Endothelial cell (in vitro differentiated cells): ENCODE measurements at regions not wholly inside any gene's neighbourhood (a gene's known extent, or its start where the extent isn't known, plus 50 kb on each side); places are given as distances from the start of the nearest gene placed in this dataset.

Source experiments
- DNase-seq: peaks from one replicate; pipeline ENCODE4 v3.0.0; 2021; ENCODE audit warnings: low spot score
- H3K27ac Mint-ChIP-seq: one replicate; pipeline ENCODE4 v1.8.0; 2021; ENCODE audit warnings: mixed read lengths, inconsistent platforms; ENCODE audit not compliant: unreplicated experiment
- H3K27me3 Mint-ChIP-seq: one replicate; pipeline ENCODE4 v1.8.0; 2021; ENCODE audit warnings: mild to moderate bottlenecking, moderate library complexity, mixed read lengths, inconsistent platforms; ENCODE audit not compliant: unreplicated experiment
- H3K36me3 Mint-ChIP-seq: one replicate; pipeline ENCODE4 v1.8.0; 2021; ENCODE audit warnings: mild to moderate bottlenecking, low read depth, mixed read lengths, inconsistent platforms; ENCODE audit not compliant: unreplicated experiment
- H3K4me1 Mint-ChIP-seq: one replicate; pipeline ENCODE4 v1.8.0; 2021; ENCODE audit warnings: mild to moderate bottlenecking, mixed read lengths, inconsistent platforms; ENCODE audit not compliant: unreplicated experiment
- H3K4me3 Mint-ChIP-seq: one replicate; pipeline ENCODE4 v1.8.0; 2021; ENCODE audit warnings: mild to moderate bottlenecking, mixed read lengths, inconsistent platforms; ENCODE audit not compliant: unreplicated experiment
- H3K9me3 Mint-ChIP-seq: one replicate; pipeline ENCODE4 v1.8.0; 2021; ENCODE audit warnings: mixed read lengths, inconsistent platforms; ENCODE audit not compliant: unreplicated experiment
- CTCF ChIP-seq: fragments of 200-600 bp; sonication (generic); IDR thresholded peaks from one replicate; pipeline ENCODE4 v1.5.0; 2021; ENCODE audit warnings: antibody characterized with exemption; ENCODE audit not compliant: unreplicated experiment

GRCh38 chrY:14301552-14301951 lies 222.8 kb upstream of the NLGN4Y start:
- no peaks in the 10 kb centered on the region for H3K9me3 Mint-ChIP-seq
- no peak for DNase-seq

GRCh38 chrY:14328677-14329345 lies 195.5 kb upstream of the NLGN4Y start:
- H3K4me3 Mint-ChIP-seq, result no peak overlapping the region
- H3K9me3 Mint-ChIP-seq, result no peaks in the 10 kb centered on the region
- peak; percentile 4 for DNase-seq
- H3K27ac Mint-ChIP-seq, result peak overlapping the region; percentile 33
- H3K27me3 Mint-ChIP-seq, result no peaks in the 10 kb centered on the region
- H3K4me1 Mint-ChIP-seq, result peaks cover 8% of the 10 kb centered on the region
- no peaks in the 10 kb centered on the region for H3K36me3 Mint-ChIP-seq
- TF ChIP-seq CTCF, result no peak

More at GRCh38 chrY:14301552-14301951, 222.8 kb upstream of the NLGN4Y start:
- no peaks in the 10 kb centered on the region for H3K4me1 Mint-ChIP-seq
- no peaks in the 10 kb centered on the region for H3K27me3 Mint-ChIP-seq
- no peak overlapping the region for H3K4me3 Mint-ChIP-seq
- no peak overlapping the region for H3K27ac Mint-ChIP-seq
- TF ChIP-seq CTCF, result no peak
- no peaks in the 10 kb centered on the region for H3K36me3 Mint-ChIP-seq

GRCh38 chrY:14330362-14330761 lies 194.0 kb upstream of the NLGN4Y start:
- Mint-ChIP-seq H3K36me3 (no peaks in the 10 kb centered on the region), H3K27ac (no peak overlapping the region)
- no peak for DNase-seq

GRCh38 chrY:14339524-14339923 lies 184.8 kb upstream of the NLGN4Y start:
- H3K9me3 Mint-ChIP-seq, result no peaks in the 10 kb centered on the region
- no peak for DNase-seq
- no peak overlapping the region for H3K27ac Mint-ChIP-seq
- H3K4me1 Mint-ChIP-seq, result no peaks in the 10 kb centered on the region
- no peaks in the 10 kb centered on the region for H3K36me3 Mint-ChIP-seq
- H3K27me3 Mint-ChIP-seq, result no peaks in the 10 kb centered on the region
- TF ChIP-seq CTCF, result no peak
- H3K4me3 Mint-ChIP-seq, result no peak overlapping the region

More at GRCh38 chrY:14330362-14330761, 194.0 kb upstream of the NLGN4Y start:
- no peak for TF ChIP-seq CTCF
- Mint-ChIP-seq H3K27me3 (no peaks in the 10 kb centered on the region), H3K9me3 (no peaks in the 10 kb centered on the region), H3K4me3 (no peak overlapping the region), H3K4me1 (peaks cover 8% of the 10 kb centered on the region)

- TF ChIP-seq CTCF, result no peak
These were observed 183.7 kb upstream of the NLGN4Y start for GRCh38 chrY:14340459-14341143.

More at GRCh38 chrY:14340459-14341143, 183.7 kb upstream of the NLGN4Y start:
- Mint-ChIP-seq H3K27me3 (no peaks in the 10 kb centered on the region), H3K4me1 (no peaks in the 10 kb centered on the region), H3K9me3 (no peaks in the 10 kb centered on the region), H3K36me3 (no peaks in the 10 kb centered on the region), H3K27ac (no peak overlapping the region), H3K4me3 (no peak overlapping the region)
- DNase-seq, result no peak
